Glomerular endothelial cell (primary cell): ENCODE measurements at regions not wholly inside any gene's neighbourhood (a gene's known extent, or its start where the extent isn't known, plus 50 kb on each side); places are given as distances from the start of the nearest gene placed in this dataset.

Source experiments
- DNase-seq: peaks from one replicate; pipeline ENCODE4 v3.0.0-alpha.2; 2011; ENCODE audit warnings: low read depth, low spot score; ENCODE audit errors: extremely low read depth

- no peak for DNase-seq
Observed at GRCh38 chr5:125263356-125263755, 516.9 kb upstream of the ZNF608 start.

- no peak for DNase-seq
Observed at GRCh38 chr5:125266106-125266505, 519.7 kb upstream of the ZNF608 start.

GRCh38 chr5:125267636-125268248, 521.3 kb upstream of the ZNF608 start:
- no peak for DNase-seq

GRCh38 chr5:125269926-125270325, 523.5 kb upstream of the ZNF608 start:
- DNase-seq, result no peak

- DNase-seq, result no peak
Observed at GRCh38 chr5:125272357-125272756, 525.9 kb upstream of the ZNF608 start.

- DNase-seq, result no peak
Observed at GRCh38 chr5:125274211-125274610, 527.8 kb upstream of the ZNF608 start.

GRCh38 chr5:125274938-125275724, 528.7 kb upstream of the ZNF608 start:
- no peak for DNase-seq

- no peak for DNase-seq
Observed at GRCh38 chr5:125275725-125276090, 529.3 kb upstream of the ZNF608 start.

- no peak for DNase-seq
Observed at GRCh38 chr5:125276096-125276495, 529.7 kb upstream of the ZNF608 start.

- DNase-seq, result peak; percentile 88
Observed at GRCh38 chr5:125277494-125278154, 531.2 kb upstream of the ZNF608 start.

- DNase-seq, result no peak
Observed at GRCh38 chr5:125278711-125279110, 532.3 kb upstream of the ZNF608 start.

- DNase-seq, result no peak
Observed at GRCh38 chr5:125281667-125282066, 535.2 kb upstream of the ZNF608 start.

GRCh38 chr5:125283372-125283771, 536.9 kb upstream of the ZNF608 start:
- no peak for DNase-seq

GRCh38 chr5:125286271-125286670, 539.8 kb upstream of the ZNF608 start:
- DNase-seq, result no peak

- DNase-seq, result no peak
Observed at GRCh38 chr5:125289606-125290005, 543.2 kb upstream of the ZNF608 start.

- no peak for DNase-seq
Observed at GRCh38 chr5:125290935-125291334, 544.5 kb upstream of the ZNF608 start.

GRCh38 chr5:125291447-125291846, 545.0 kb upstream of the ZNF608 start:
- DNase-seq, result no peak

GRCh38 chr5:125293223-125293622, 546.8 kb upstream of the ZNF608 start:
- DNase-seq, result no peak

- DNase-seq, result no peak
Observed at GRCh38 chr5:125293726-125294125, 547.3 kb upstream of the ZNF608 start.

- no peak for DNase-seq
Observed at GRCh38 chr5:125294844-125295243, 548.4 kb upstream of the ZNF608 start.

GRCh38 chr5:125295405-125295872, 549.0 kb upstream of the ZNF608 start:
- no peak for DNase-seq

- DNase-seq, result no peak
Observed at GRCh38 chr5:125298258-125298657, 551.8 kb upstream of the ZNF608 start.
